Naive B cell (primary cell): ENCODE measurements at regions not wholly inside any gene's neighbourhood (a gene's known extent, or its start where the extent isn't known, plus 50 kb on each side); places are given as distances from the start of the nearest gene placed in this dataset.

Experiments used
- ATAC-seq, 2 donors: fragments of 150-1000 bp; cut with Tn5 transposase; 2 replicates each; pipeline ENCODE4 v1.10.0; 2021; ENCODE audit warnings: low read depth in 2 of 2, mild to moderate bottlenecking in 2 of 2, moderate library complexity in 2 of 2
- DNase-seq: peaks from one replicate; pipeline ENCODE4 v3.0.0; 2022
- H3K27ac Mint-ChIP-seq, 6 donors: one replicate each; pipeline ENCODE4 v1.8.0; 2020 to 2022; ENCODE audit warnings: mild to moderate bottlenecking in 6 of 6, mixed read lengths in 6 of 6, moderate library complexity in 5 of 6, inconsistent platforms in 2 of 6
- H3K27me3 Mint-ChIP-seq, 3 donors: one replicate each; pipeline ENCODE4 v1.8.0; 2021 to 2022; ENCODE audit warnings: mixed read lengths in 3 of 3, mild to moderate bottlenecking in 1 of 3
- H3K36me3 Mint-ChIP-seq, 2 donors: one replicate each; pipeline ENCODE4 v1.8.0; 2020 to 2022; ENCODE audit warnings: mixed read lengths in 2 of 2, inconsistent platforms in 1 of 2, mild to moderate bottlenecking in 1 of 2
- H3K4me1 Mint-ChIP-seq, 3 donors: one replicate each; pipeline ENCODE4 v1.8.0; 2020 to 2022; ENCODE audit warnings: mixed read lengths in 3 of 3, inconsistent platforms in 1 of 3, mild to moderate bottlenecking in 1 of 3, moderate library complexity in 1 of 3
- H3K4me3 Mint-ChIP-seq, 8 donors: one replicate each; pipeline ENCODE4 v1.8.0; 2020 to 2022; ENCODE audit warnings: mild to moderate bottlenecking in 8 of 8, mixed read lengths in 8 of 8, moderate library complexity in 8 of 8, inconsistent platforms in 2 of 8
- H3K9me3 Mint-ChIP-seq, 7 donors: one replicate each; pipeline ENCODE4 v1.8.0; 2020 to 2022; ENCODE audit warnings: mixed read lengths in 7 of 7, mild to moderate bottlenecking in 5 of 7, inconsistent platforms in 2 of 7, moderate library complexity in 1 of 7

- peaks cover 0 to 3% (median 0%) of the 10 kb centered on the region in 7 donors for H3K9me3 Mint-ChIP-seq
- no peaks in the 10 kb centered on the region for H3K36me3 Mint-ChIP-seq
- peaks cover 0 to 8% (median 3%) of the 10 kb centered on the region in 3 donors for H3K27me3 Mint-ChIP-seq
- no peak overlapping the region for H3K4me3 Mint-ChIP-seq
- ATAC-seq: no peak
- H3K27ac Mint-ChIP-seq: no peak overlapping the region
- DNase-seq: no peak
- H3K4me1 Mint-ChIP-seq: no peaks in the 10 kb centered on the region
Measured at GRCh38 chr2:118510807-118511206, 336.6 kb downstream of the EN1 start.

GRCh38 chr2:118509319-118510004, 338.0 kb downstream of the EN1 start:
- peaks cover 0 to 11% (median 3%) of the 10 kb centered on the region in 3 donors for H3K27me3 Mint-ChIP-seq
- ATAC-seq: no peak
- no peak for DNase-seq
- H3K9me3 Mint-ChIP-seq: peaks cover 0 to 3% (median 0%) of the 10 kb centered on the region in 7 donors
- no peak overlapping the region for H3K4me3 Mint-ChIP-seq
- no peaks in the 10 kb centered on the region for H3K4me1 Mint-ChIP-seq
- no peak overlapping the region for H3K27ac Mint-ChIP-seq
- H3K36me3 Mint-ChIP-seq: no peaks in the 10 kb centered on the region

GRCh38 chr2:118508282-118508681, 339.2 kb downstream of the EN1 start:
- no peak for ATAC-seq
- Mint-ChIP-seq H3K27ac (no peak overlapping the region), H3K4me1 (no peaks in the 10 kb centered on the region)

GRCh38 chr2:118505436-118505835, 342.0 kb downstream of the EN1 start:
- Mint-ChIP-seq H3K36me3 (no peaks in the 10 kb centered on the region), H3K9me3 (peaks cover 0 to 7% (median 2%) of the 10 kb centered on the region in 7 donors), H3K4me3 (no peak overlapping the region), H3K27ac (no peak overlapping the region), H3K27me3 (peaks cover 0 to 14% (median 11%) of the 10 kb centered on the region in 3 donors), H3K4me1 (no peaks in the 10 kb centered on the region)
- DNase-seq (no peak), ATAC-seq (no peak)

More at GRCh38 chr2:118508282-118508681, 339.2 kb downstream of the EN1 start:
- no peak for DNase-seq
- no peak overlapping the region for H3K4me3 Mint-ChIP-seq
- no peaks in the 10 kb centered on the region for H3K36me3 Mint-ChIP-seq
- peaks cover 0 to 3% (median 0%) of the 10 kb centered on the region in 7 donors for H3K9me3 Mint-ChIP-seq
- H3K27me3 Mint-ChIP-seq: peaks cover 0 to 11% (median 3%) of the 10 kb centered on the region in 3 donors

- DNase-seq (no peak), ATAC-seq (no peak)
- Mint-ChIP-seq H3K27ac (no peak overlapping the region), H3K27me3 (peaks cover 7 to 17% (median 17%) of the 10 kb centered on the region in 3 donors), H3K9me3 (peaks cover 0 to 7% (median 0%) of the 10 kb centered on the region in 7 donors), H3K36me3 (no peaks in the 10 kb centered on the region), H3K4me1 (no peaks in the 10 kb centered on the region), H3K4me3 (no peak overlapping the region)
Measured at GRCh38 chr2:118502106-118502505, 345.3 kb downstream of the EN1 start.

- Mint-ChIP-seq H3K4me1 (no peaks in the 10 kb centered on the region), H3K27me3 (peaks cover 6 to 17% (median 14%) of the 10 kb centered on the region in 3 donors), H3K36me3 (no peaks in the 10 kb centered on the region), H3K9me3 (peaks cover 0 to 7% (median 0%) of the 10 kb centered on the region in 7 donors), H3K4me3 (no peak overlapping the region), H3K27ac (no peak overlapping the region)
- ATAC-seq (no peak), DNase-seq (no peak)
Measured at GRCh38 chr2:118498943-118499342, 348.5 kb downstream of the EN1 start.

- Mint-ChIP-seq H3K27ac (no peak overlapping the region), H3K4me3 (no peak overlapping the region), H3K36me3 (peaks cover 0 to 4% of the 10 kb centered on the region in 2 donors), H3K27me3 (peaks cover 6 to 17% (median 8%) of the 10 kb centered on the region in 3 donors), H3K4me1 (no peaks in the 10 kb centered on the region), H3K9me3 (peaks cover 1 to 11% (median 2%) of the 10 kb centered on the region in 7 donors)
- ATAC-seq: no peak
- DNase-seq: no peak
Measured at GRCh38 chr2:118496870-118497611, 350.4 kb downstream of the EN1 start.

GRCh38 chr2:118496467-118496866, 351.0 kb downstream of the EN1 start:
- peak overlapping the region in 1 of 6 donors; percentile 35 for H3K27ac Mint-ChIP-seq
- no peak for DNase-seq
- peaks cover 2 to 14% (median 6%) of the 10 kb centered on the region in 7 donors for H3K9me3 Mint-ChIP-seq
- peaks cover 0 to 7% of the 10 kb centered on the region in 2 donors for H3K36me3 Mint-ChIP-seq
- H3K27me3 Mint-ChIP-seq: peaks cover 3 to 17% (median 11%) of the 10 kb centered on the region in 3 donors
- ATAC-seq: no peak
- no peaks in the 10 kb centered on the region for H3K4me1 Mint-ChIP-seq
- H3K4me3 Mint-ChIP-seq: no peak overlapping the region

GRCh38 chr2:118495290-118495689, 352.2 kb downstream of the EN1 start:
- Mint-ChIP-seq H3K36me3 (peaks cover 0 to 7% of the 10 kb centered on the region in 2 donors), H3K4me3 (no peak overlapping the region), H3K27ac (no peak overlapping the region), H3K27me3 (peaks cover 3 to 25% (median 17%) of the 10 kb centered on the region in 3 donors), H3K4me1 (no peaks in the 10 kb centered on the region), H3K9me3 (peaks cover 2 to 16% (median 9%) of the 10 kb centered on the region in 7 donors)
- no peak for DNase-seq
- no peak for ATAC-seq

GRCh38 chr2:118493213-118493612, 354.2 kb downstream of the EN1 start:
- ATAC-seq: no peak

GRCh38 chr2:118492335-118492734, 355.1 kb downstream of the EN1 start:
- peaks cover 0 to 7% of the 10 kb centered on the region in 2 donors for H3K36me3 Mint-ChIP-seq
- peaks cover 0 to 20% (median 13%) of the 10 kb centered on the region in 3 donors for H3K27me3 Mint-ChIP-seq
- no peak overlapping the region for H3K4me3 Mint-ChIP-seq
- no peak for ATAC-seq
- H3K9me3 Mint-ChIP-seq: peaks cover 4 to 19% (median 9%) of the 10 kb centered on the region in 7 donors
- no peak for DNase-seq
- H3K4me1 Mint-ChIP-seq: no peaks in the 10 kb centered on the region
- no peak overlapping the region for H3K27ac Mint-ChIP-seq

More at GRCh38 chr2:118493213-118493612, 354.2 kb downstream of the EN1 start:
- H3K4me3 Mint-ChIP-seq: no peak overlapping the region
- peaks cover 0 to 25% (median 17%) of the 10 kb centered on the region in 3 donors for H3K27me3 Mint-ChIP-seq
- peaks cover 0 to 7% of the 10 kb centered on the region in 2 donors for H3K36me3 Mint-ChIP-seq
- H3K9me3 Mint-ChIP-seq: peaks cover 4 to 20% (median 9%) of the 10 kb centered on the region in 7 donors
- H3K27ac Mint-ChIP-seq: no peak overlapping the region
- H3K4me1 Mint-ChIP-seq: no peaks in the 10 kb centered on the region
- DNase-seq: no peak

- Mint-ChIP-seq H3K36me3 (peaks cover 0 to 7% of the 10 kb centered on the region in 2 donors), H3K27ac (no peak overlapping the region), H3K9me3 (peaks cover 5 to 22% (median 9%) of the 10 kb centered on the region in 7 donors), H3K4me1 (no peaks in the 10 kb centered on the region), H3K4me3 (no peak overlapping the region), H3K27me3 (peaks cover 0 to 11% (median 8%) of the 10 kb centered on the region in 3 donors)
- DNase-seq: no peak
- no peak for ATAC-seq
Measured at GRCh38 chr2:118490330-118490729, 357.1 kb downstream of the EN1 start.

GRCh38 chr2:118489712-118490299, 357.6 kb downstream of the EN1 start:
- peaks cover 6 to 22% (median 9%) of the 10 kb centered on the region in 7 donors for H3K9me3 Mint-ChIP-seq
- no peak overlapping the region for H3K27ac Mint-ChIP-seq
- H3K4me1 Mint-ChIP-seq: no peaks in the 10 kb centered on the region
- peaks cover 0 to 11% (median 8%) of the 10 kb centered on the region in 3 donors for H3K27me3 Mint-ChIP-seq
- H3K36me3 Mint-ChIP-seq: peaks cover 0 to 7% of the 10 kb centered on the region in 2 donors
- ATAC-seq (no peak), DNase-seq (no peak)
- H3K4me3 Mint-ChIP-seq: no peak overlapping the region
